ENCODE measurements at regions not wholly inside any gene's neighbourhood (a gene's known extent, or its start where the extent isn't known, plus 50 kb on each side); places are given as distances from the start of the nearest gene placed in this dataset.
A peak's percentile ranks its signal among the peaks of the same experiment; 100 is the strongest.

GRCh38 chrX:22486296-22486695 is 213.6 kb downstream of the CBLL2 start:
- DNase-seq = no peak
- no peaks in the 10 kb centered on the region for H3K36me3 ChIP-seq (ENCODE audit: low read depth, missing control alignments)
- intact Hi-C loops (cut with DNase I; ENCODE audit: low total_unique reads) = no loop called here

GRCh38 chrX:22516893-22517292 is 244.2 kb downstream of the CBLL2 start:
- no peak overlapping the region for H3K4me3 ChIP-seq
- DNase-seq = peak; percentile 12
- H3K9me3 ChIP-seq = no peaks in the 10 kb centered on the region
- 51% methylated on average over 5 of the region's 5 CpGs for WGBS, 2 donors
- TF ChIP-seq CTCF (IDR thresholded peaks at IDR 0.05) = no peak
- no peak for TF ChIP-seq POLR2A (IDR thresholded peaks at IDR 0.05)
- H3K36me3 ChIP-seq (ENCODE audit: low read depth, missing control alignments) = no peaks in the 10 kb centered on the region
- H3K27ac ChIP-seq = no peak overlapping the region
- H3K27me3 ChIP-seq = no peaks in the 10 kb centered on the region
- intact Hi-C loops (cut with DNase I; ENCODE audit: low total_unique reads) = no loop called here
- no peaks in the 10 kb centered on the region for H3K4me1 ChIP-seq

More at GRCh38 chrX:22486296-22486695, 213.6 kb downstream of the CBLL2 start:
- no peaks in the 10 kb centered on the region for H3K27me3 ChIP-seq
- no peaks in the 10 kb centered on the region for H3K4me1 ChIP-seq
- no peak overlapping the region for H3K4me3 ChIP-seq
- H3K27ac ChIP-seq = no peak overlapping the region
- no peak for TF ChIP-seq POLR2A (IDR thresholded peaks at IDR 0.05)
- TF ChIP-seq CTCF (IDR thresholded peaks at IDR 0.05) = no peak
- WGBS, 2 donors = 43 to 57% methylated on average over 6 of the region's 6 CpGs
- no peaks in the 10 kb centered on the region for H3K9me3 ChIP-seq

- H3K4me3 ChIP-seq = no peak overlapping the region
- H3K27me3 ChIP-seq = no peaks in the 10 kb centered on the region
- no peaks in the 10 kb centered on the region for H3K9me3 ChIP-seq
- no peak for DNase-seq
- TF ChIP-seq CTCF (IDR thresholded peaks at IDR 0.05) (no peak), POLR2A (IDR thresholded peaks at IDR 0.05) (no peak)
- WGBS, 2 donors = 88 to 90% methylated on average over 5 of the region's 5 CpGs
- no peak overlapping the region for H3K27ac ChIP-seq
- intact Hi-C loops (cut with DNase I; ENCODE audit: low total_unique reads) = no loop called here
- H3K36me3 ChIP-seq (ENCODE audit: low read depth, missing control alignments) = no peaks in the 10 kb centered on the region
- H3K4me1 ChIP-seq = no peaks in the 10 kb centered on the region
Observed at GRCh38 chrX:22520128-22520828, 247.6 kb downstream of the CBLL2 start.

DNA sequence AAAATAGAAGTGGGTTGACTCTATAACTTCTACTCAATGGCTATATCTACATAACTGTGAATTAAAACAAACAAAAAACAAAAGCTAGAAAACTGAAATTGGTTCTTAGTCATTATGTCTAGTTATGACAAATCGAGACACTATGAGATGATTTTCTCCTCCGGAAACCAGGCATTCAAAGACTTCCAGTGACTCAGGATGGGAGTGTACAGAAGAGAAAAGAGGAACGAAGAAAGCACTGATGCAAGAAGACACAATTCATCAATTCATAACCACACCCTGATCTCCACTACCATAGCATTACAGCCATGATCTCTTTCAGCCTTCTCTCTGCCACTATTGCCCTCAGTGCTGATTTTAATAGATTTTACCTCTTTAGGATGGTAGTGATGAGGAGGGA is 253.6 kb downstream of the CBLL2 start:
- no peaks in the 10 kb centered on the region for H3K9me3 ChIP-seq
- H3K36me3 ChIP-seq (ENCODE audit: low read depth, missing control alignments) = no peaks in the 10 kb centered on the region
- WGBS, 2 donors = 83 to 90% methylated on average over 3 of the region's 3 CpGs
- no peak overlapping the region for H3K4me3 ChIP-seq
- TF ChIP-seq POLR2A (IDR thresholded peaks at IDR 0.05) = no peak
- TF ChIP-seq CTCF (IDR thresholded peaks at IDR 0.05) = no peak
- no peak for DNase-seq
- intact Hi-C loops (cut with DNase I; ENCODE audit: low total_unique reads) = no loop called here
- no peaks in the 10 kb centered on the region for H3K4me1 ChIP-seq
- no peak overlapping the region for H3K27ac ChIP-seq
- no peaks in the 10 kb centered on the region for H3K27me3 ChIP-seq

- TF ChIP-seq CTCF (IDR thresholded peaks at IDR 0.05) (no peak), POLR2A (IDR thresholded peaks at IDR 0.05) (no peak)
Observed at GRCh38 chrX:22527302-22527701, 254.6 kb downstream of the CBLL2 start.

More at GRCh38 chrX:22527302-22527701, 254.6 kb downstream of the CBLL2 start:
- H3K9me3 ChIP-seq = no peaks in the 10 kb centered on the region
- H3K36me3 ChIP-seq (ENCODE audit: low read depth, missing control alignments) = no peaks in the 10 kb centered on the region
- WGBS, 2 donors = 54 to 58% methylated on average over 1 of the region's 1 CpG
- H3K27me3 ChIP-seq = no peaks in the 10 kb centered on the region
- no peak for DNase-seq
- intact Hi-C loops (cut with DNase I; ENCODE audit: low total_unique reads) = no loop called here
- no peak overlapping the region for H3K27ac ChIP-seq
- no peaks in the 10 kb centered on the region for H3K4me1 ChIP-seq
- no peak overlapping the region for H3K4me3 ChIP-seq

Data from testis (tissue), 2 donors.